ENCODE measurements at regions not wholly inside any gene's neighbourhood (a gene's known extent, or its start where the extent isn't known, plus 50 kb on each side); places are given as distances from the start of the nearest gene placed in this dataset.

DNA sequence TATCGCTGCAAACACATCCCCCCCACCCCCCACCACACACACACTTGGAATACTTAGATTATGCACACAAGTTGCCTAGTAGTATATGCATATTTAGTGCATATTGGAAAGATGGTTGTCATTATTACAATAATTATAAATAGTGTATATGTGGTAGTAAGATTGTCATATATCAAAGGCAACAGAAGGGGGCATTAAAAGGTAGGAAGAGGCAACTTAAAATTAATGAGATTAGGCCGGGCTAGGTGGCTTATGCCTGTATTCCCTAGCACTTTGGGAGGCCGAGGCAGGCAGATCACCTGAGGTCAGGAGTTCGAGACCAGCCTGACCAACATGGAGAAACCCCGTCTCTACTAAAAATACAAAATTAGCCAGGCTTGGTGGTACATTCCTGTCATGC is 52.1 kb downstream of the GSC start:
- DNase-seq (ENCODE audit: low read depth) = no peak
- no peak for TF ChIP-seq CTCF (IDR thresholded peaks at IDR 0.05; ENCODE audit: insufficient read depth, low read depth, low read length)
- no peak overlapping the region for H3K4me3 ChIP-seq (ENCODE audit: low read depth, low read length)

DNA sequence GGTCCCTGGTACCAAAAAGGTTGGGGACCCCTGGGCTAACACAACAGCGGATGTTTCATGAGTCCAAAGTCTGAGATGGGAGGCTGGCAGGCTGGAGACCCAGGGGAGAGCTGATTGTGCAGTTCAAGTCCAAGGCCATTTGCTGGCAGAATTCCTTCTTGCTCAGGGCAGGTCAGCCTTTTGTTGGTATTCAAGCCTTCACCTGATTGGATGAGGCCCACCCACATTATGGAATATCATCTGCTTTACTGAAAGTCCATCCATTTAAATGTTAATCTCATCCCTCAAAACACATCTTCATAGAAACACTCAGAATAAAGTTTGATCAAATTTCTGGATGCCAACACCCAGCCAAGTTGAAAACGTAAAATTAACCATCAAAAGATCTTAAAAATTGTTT is 52.9 kb downstream of the GSC start:
- TF ChIP-seq CTCF (IDR thresholded peaks at IDR 0.05; ENCODE audit: insufficient read depth, low read depth, low read length) = no peak
- H3K4me3 ChIP-seq (ENCODE audit: low read depth, low read length) = no peak overlapping the region

DNA sequence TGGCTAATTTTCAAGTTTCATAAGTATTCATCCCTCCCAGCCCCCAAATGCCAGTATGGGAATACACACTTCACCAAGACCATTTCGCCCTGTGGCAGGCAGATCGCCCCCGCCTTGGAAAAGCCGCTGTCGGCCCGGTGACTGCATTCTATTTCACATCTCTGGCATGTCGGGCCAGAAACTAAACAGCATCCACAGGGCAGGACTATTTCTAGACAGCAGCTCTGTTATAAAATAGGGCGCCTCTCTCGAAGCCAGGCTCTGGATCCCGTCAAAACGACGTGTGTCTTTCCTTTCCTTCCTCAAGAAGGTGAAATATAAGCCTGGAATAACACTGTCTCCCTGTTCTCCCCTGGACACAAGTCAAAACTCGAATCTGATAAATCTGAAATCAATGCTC is 56.8 kb downstream of the GSC start:
- TF ChIP-seq CTCF (IDR thresholded peaks at IDR 0.05; ENCODE audit: insufficient read depth, low read depth, low read length) = no peak
- DNase-seq (ENCODE audit: low read depth) = no peak
- H3K4me3 ChIP-seq (ENCODE audit: low read depth, low read length) = no peak overlapping the region

More for the DNA sequence above, 52.9 kb downstream of the GSC start:
- DNase-seq (ENCODE audit: low read depth) = no peak

DNA sequence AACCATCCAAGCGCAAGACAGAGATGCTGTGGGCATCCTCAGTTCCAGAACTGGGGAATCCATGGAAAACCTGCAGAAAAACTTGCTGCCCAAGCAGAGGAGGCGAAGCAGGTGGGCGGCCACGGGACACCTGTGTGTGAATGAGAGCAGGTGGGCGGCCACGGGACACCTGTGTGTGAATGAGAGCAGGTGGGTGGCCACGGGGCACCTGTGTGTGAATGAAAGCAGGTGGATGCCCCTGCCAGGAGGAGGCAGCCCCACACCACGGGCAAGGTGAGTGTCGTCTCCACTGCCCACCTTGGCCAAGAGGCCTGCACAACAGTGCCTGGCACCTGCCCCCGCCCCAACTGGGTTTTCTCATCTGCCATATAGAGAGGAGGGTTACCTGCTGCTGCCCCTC is 59.2 kb downstream of the GSC start:
- H3K4me3 ChIP-seq (ENCODE audit: low read depth, low read length) = no peak overlapping the region
- DNase-seq (ENCODE audit: low read depth) = no peak
- TF ChIP-seq CTCF (IDR thresholded peaks at IDR 0.05; ENCODE audit: insufficient read depth, low read depth, low read length) = no peak

GRCh38 chr14:94707494-94707893 is 62.4 kb downstream of the GSC start:
- TF ChIP-seq CTCF (IDR thresholded peaks at IDR 0.05; ENCODE audit: insufficient read depth, low read depth, low read length) = no peak
- no peak overlapping the region for H3K4me3 ChIP-seq (ENCODE audit: low read depth, low read length)
- DNase-seq (ENCODE audit: low read depth) = no peak

- H3K4me3 ChIP-seq (ENCODE audit: low read depth, low read length) = no peak overlapping the region
- TF ChIP-seq CTCF (IDR thresholded peaks at IDR 0.05; ENCODE audit: insufficient read depth, low read depth, low read length) = no peak
- DNase-seq (ENCODE audit: low read depth) = no peak
Observed at GRCh38 chr14:94706133-94706532, 63.8 kb downstream of the GSC start.

DNA sequence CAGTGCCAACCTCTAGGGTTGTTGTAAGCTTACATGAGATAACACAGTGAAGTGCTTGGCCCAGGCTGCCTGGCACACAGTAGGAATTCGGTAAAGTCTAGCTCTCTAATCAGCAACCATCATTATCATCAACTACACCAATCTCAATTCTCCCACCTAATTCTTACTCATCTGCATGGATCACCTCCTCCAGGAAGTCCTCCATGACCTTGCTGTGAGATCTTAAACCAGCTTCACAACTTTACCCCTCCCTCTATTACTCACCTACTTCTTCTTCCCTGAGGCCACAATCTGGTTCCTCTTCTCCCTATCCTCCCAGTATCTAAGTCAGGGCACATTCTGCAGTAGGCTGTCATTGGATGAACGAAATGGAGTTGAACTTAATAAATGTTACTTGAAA is 67.3 kb downstream of the GSC start:
- no peak for DNase-seq (ENCODE audit: low read depth)
- no peak for TF ChIP-seq CTCF (IDR thresholded peaks at IDR 0.05; ENCODE audit: insufficient read depth, low read depth, low read length)
- H3K4me3 ChIP-seq (ENCODE audit: low read depth, low read length) = no peak overlapping the region
